SK-N-DZ (cell line): ENCODE measurements at regions not wholly inside any gene's neighbourhood (a gene's known extent, or its start where the extent isn't known, plus 50 kb on each side); places are given as distances from the start of the nearest gene placed in this dataset.
A peak's percentile ranks its signal among the peaks of the same experiment; 100 is the strongest.
"Not testable (repeated sequence)": the region's sequence is repeated elsewhere in the genome, so short reads cannot be mapped to it uniquely, and the experiment has no call there.

Source experiments
- DNase-seq: peaks from one replicate; pipeline ENCODE4 v3.0.0-alpha.2; 2015; ENCODE audit warnings: low spot score

- not testable (repeated sequence) for DNase-seq
These were observed 52.3 kb upstream of the MAN1A2 start for GRCh38 chr1:117314951-117315350.

GRCh38 chr1:117313555-117313954, 53.7 kb upstream of the MAN1A2 start:
- no peak for DNase-seq

GRCh38 chr1:117312453-117313138, 54.7 kb upstream of the MAN1A2 start:
- no peak for DNase-seq

GRCh38 chr1:117308311-117308916, 58.8 kb upstream of the MAN1A2 start:
- DNase-seq, result no peak

GRCh38 chr1:117301901-117302300, 65.3 kb upstream of the MAN1A2 start:
- DNase-seq, result peak; percentile 86

- not testable (repeated sequence) for DNase-seq
These were observed 67.1 kb upstream of the MAN1A2 start for GRCh38 chr1:117300183-117300582.

- DNase-seq, result no peak
These were observed 72.2 kb upstream of the MAN1A2 start for GRCh38 chr1:117295001-117295400.

- no peak for DNase-seq
These were observed 76.4 kb upstream of the MAN1A2 start for GRCh38 chr1:117290890-117291289.

- no peak for DNase-seq
These were observed 77.9 kb upstream of the MAN1A2 start for GRCh38 chr1:117289316-117289870.

GRCh38 chr1:117286562-117286961, 75.8 kb upstream of the VTCN1 start:
- no peak for DNase-seq

- DNase-seq, result no peak
These were observed 75.4 kb upstream of the VTCN1 start for GRCh38 chr1:117286145-117286544.

- peak; percentile 90 for DNase-seq
These were observed 73.9 kb upstream of the VTCN1 start for GRCh38 chr1:117284399-117285215.

GRCh38 chr1:117278531-117278930, 67.8 kb upstream of the VTCN1 start:
- no peak for DNase-seq

GRCh38 chr1:117275055-117275454, 64.3 kb upstream of the VTCN1 start:
- DNase-seq, result no peak

- DNase-seq, result no peak
These were observed 61.2 kb upstream of the VTCN1 start for GRCh38 chr1:117271959-117272358.

GRCh38 chr1:117271129-117271528, 60.4 kb upstream of the VTCN1 start:
- no peak for DNase-seq

- DNase-seq, result no peak
These were observed 60.0 kb upstream of the VTCN1 start for GRCh38 chr1:117270679-117271078.

- peak; percentile 78 for DNase-seq
These were observed 58.1 kb upstream of the VTCN1 start for GRCh38 chr1:117268535-117269455.

- DNase-seq, result no peak
These were observed 56.6 kb upstream of the VTCN1 start for GRCh38 chr1:117267232-117267774.

- DNase-seq, result no peak
These were observed 52.2 kb upstream of the VTCN1 start for GRCh38 chr1:117262976-117263375.

GRCh38 chr1:117261424-117261785, 50.7 kb upstream of the VTCN1 start:
- no peak for DNase-seq
